Ectodermal cell (in vitro differentiated cells): ENCODE measurements at regions not wholly inside any gene's neighbourhood (a gene's known extent, or its start where the extent isn't known, plus 50 kb on each side); places are given as distances from the start of the nearest gene placed in this dataset.
"Not testable (repeated sequence)": the region's sequence is repeated elsewhere in the genome, so short reads cannot be mapped to it uniquely, and the experiment has no call there.

Source experiments
- H3K27ac ChIP-seq: 2 replicates; pipeline ENCODE4 v1.7.0; 2013; ENCODE audit warnings: mild to moderate bottlenecking, low read depth, low read length; ENCODE audit not compliant: insufficient read depth, poor library complexity, severe bottlenecking
- H3K27me3 ChIP-seq: 2 replicates; pipeline ENCODE4 v1.7.0; 2013; ENCODE audit warnings: mild to moderate bottlenecking, low read length; ENCODE audit not compliant: insufficient read depth, control insufficient read depth, poor library complexity, severe bottlenecking
- H3K36me3 ChIP-seq: one replicate; pipeline ENCODE4 v1.7.0; 2013; ENCODE audit warnings: low read length; ENCODE audit not compliant: control insufficient read depth, insufficient read depth
- H3K4me1 ChIP-seq: one replicate; pipeline ENCODE4 v1.7.0; 2013; ENCODE audit warnings: low read length; ENCODE audit not compliant: control insufficient read depth, insufficient read depth
- H3K4me3 ChIP-seq: 2 replicates; pipeline ENCODE4 v1.7.0; 2013; ENCODE audit warnings: low read depth, low read length, control low read depth; ENCODE audit not compliant: insufficient read depth
- H3K9me3 ChIP-seq: 2 replicates; pipeline ENCODE4 v1.7.0; 2013; ENCODE audit warnings: mild to moderate bottlenecking, low read length, moderate library complexity; ENCODE audit not compliant: control insufficient read depth
- WGBS, 2 experiments: methylation state at CpG; one replicate each; pipeline ENCODE4 v1.1.7; 2013; ENCODE audit warnings: missing lambda C conversion rate in 2 of 2; 5-methylcytosine and 5-hydroxymethylcytosine counted together

GRCh38 chr11:31958076-31958735 lies 132.7 kb upstream of the RCN1 start:
- Histone ChIP-seq H3K9me3 (no peaks in the 10 kb centered on the region), H3K27me3 (no peaks in the 10 kb centered on the region), H3K27ac (no peak overlapping the region), H3K4me3 (no peak overlapping the region), H3K4me1 (no peaks in the 10 kb centered on the region), H3K36me3 (no peaks in the 10 kb centered on the region)
- WGBS, 2 experiments, result 29 to 30% methylated on average over 15 of the region's 15 CpGs

DNA sequence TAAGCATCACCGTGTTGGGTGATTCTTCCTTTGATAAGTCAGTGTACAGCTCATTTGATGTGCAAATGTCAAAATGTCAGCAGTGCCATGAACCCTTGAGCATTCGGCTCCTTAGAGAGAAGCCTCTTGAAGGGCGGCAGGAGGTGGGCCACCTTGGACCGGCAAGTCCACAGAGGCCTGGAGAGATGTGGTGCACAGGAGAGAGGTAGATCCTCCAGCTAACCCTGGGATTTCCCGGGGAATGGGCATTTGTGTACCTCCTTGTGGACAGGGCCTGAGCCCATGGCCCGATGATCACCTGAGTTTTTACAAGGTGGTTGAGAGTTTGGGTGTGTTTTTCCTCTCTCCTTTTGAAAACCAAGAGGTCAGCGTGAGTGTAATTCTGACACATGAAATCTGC lies 133.2 kb upstream of the RCN1 start:
- Histone ChIP-seq H3K36me3 (no peaks in the 10 kb centered on the region), H3K27me3 (no peaks in the 10 kb centered on the region), H3K27ac (no peak overlapping the region), H3K9me3 (no peaks in the 10 kb centered on the region), H3K4me1 (no peaks in the 10 kb centered on the region), H3K4me3 (no peak overlapping the region)
- WGBS, 2 experiments, result 81 to 85% methylated on average over 7 of the region's 7 CpGs

DNA sequence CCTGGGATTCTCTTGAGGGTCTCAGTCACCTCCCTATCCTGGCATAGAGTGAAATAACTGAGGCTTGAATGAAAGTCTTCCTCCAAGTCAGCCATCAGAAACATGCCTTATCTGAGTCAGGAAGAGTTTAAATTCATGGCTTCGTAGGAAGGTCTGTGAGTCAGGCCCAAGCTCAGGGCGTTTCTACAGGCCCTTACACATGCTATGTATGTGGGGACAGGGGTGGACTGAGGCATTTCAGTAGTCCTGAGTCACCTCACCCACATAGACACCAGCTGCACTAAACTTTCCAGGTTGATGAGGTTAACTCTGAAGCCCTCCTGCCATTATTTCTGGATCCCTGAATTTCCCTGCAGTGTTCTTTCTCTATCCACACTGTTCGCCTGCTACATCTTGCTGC lies 134.6 kb upstream of the RCN1 start:
- Histone ChIP-seq H3K27ac (no peak overlapping the region), H3K36me3 (no peaks in the 10 kb centered on the region), H3K9me3 (no peaks in the 10 kb centered on the region), H3K27me3 (no peaks in the 10 kb centered on the region), H3K4me3 (no peak overlapping the region), H3K4me1 (no peaks in the 10 kb centered on the region)
- WGBS, 2 experiments, result 94% methylated on average over 3 of the region's 3 CpGs

DNA sequence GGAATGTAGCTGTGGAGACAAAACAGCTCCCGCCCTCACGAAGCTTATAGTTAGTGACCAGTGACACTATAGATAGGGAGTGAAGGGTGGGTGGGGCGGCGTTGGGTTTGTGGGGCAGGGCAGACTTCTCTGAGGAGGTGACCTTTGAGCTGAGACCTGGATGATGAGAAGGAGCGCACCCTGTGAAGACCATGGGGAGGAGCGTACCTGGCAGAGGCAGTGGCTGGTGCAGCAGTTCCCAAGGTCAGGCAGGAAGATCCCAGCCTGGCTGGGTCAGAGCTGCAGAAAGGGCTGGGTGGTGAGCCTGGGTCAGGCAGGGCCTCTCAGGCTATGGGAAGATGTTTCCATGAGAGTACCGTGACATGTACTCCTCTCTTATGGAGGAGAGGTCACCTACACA lies 135.0 kb upstream of the RCN1 start:
- Histone ChIP-seq H3K4me1 (no peaks in the 10 kb centered on the region), H3K27ac (no peak overlapping the region), H3K9me3 (no peaks in the 10 kb centered on the region), H3K4me3 (no peak overlapping the region), H3K27me3 (no peaks in the 10 kb centered on the region), H3K36me3 (no peaks in the 10 kb centered on the region)
- 94 to 96% methylated on average over 7 of the region's 7 CpGs for WGBS, 2 experiments

DNA sequence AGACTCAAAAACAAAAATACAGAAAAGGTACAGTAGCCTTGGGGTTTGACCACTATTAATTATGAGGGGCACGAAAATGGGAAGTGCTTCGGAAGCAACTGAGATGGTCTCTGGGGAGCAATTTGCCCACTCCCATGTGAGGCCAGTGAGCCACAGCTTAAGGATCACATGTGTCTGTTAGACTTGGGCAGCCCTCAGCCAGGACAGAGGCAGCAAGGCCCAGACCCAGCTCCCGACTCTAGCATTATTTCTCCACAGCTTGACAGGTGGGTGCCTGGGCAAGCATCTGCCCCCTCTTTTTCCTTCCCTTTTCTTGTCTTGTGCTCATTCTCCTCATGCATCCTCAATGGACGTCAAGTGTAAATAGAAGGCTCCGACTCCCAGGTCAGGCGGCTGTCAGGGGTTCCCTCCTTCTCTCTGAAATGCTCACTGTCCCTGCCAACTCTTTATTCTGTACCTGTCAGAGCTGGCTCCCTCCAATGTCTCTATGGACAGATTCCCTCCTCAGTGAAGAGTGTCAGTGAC lies 137.0 kb upstream of the RCN1 start:
- Histone ChIP-seq H3K4me3 (no peak overlapping the region), H3K27me3 (no peaks in the 10 kb centered on the region), H3K4me1 (no peaks in the 10 kb centered on the region), H3K36me3 (no peaks in the 10 kb centered on the region), H3K27ac (no peak overlapping the region), H3K9me3 (no peaks in the 10 kb centered on the region)
- 88 to 95% methylated on average over 6 of the region's 6 CpGs for WGBS, 2 experiments

GRCh38 chr11:31949733-31950200 lies 138.6 kb upstream of the PAX6 start:
- H3K27me3 ChIP-seq, H3K4me1 ChIP-seq, H3K27ac ChIP-seq, H3K4me3 ChIP-seq, H3K36me3 ChIP-seq, H3K9me3 ChIP-seq: not testable (repeated sequence)

DNA sequence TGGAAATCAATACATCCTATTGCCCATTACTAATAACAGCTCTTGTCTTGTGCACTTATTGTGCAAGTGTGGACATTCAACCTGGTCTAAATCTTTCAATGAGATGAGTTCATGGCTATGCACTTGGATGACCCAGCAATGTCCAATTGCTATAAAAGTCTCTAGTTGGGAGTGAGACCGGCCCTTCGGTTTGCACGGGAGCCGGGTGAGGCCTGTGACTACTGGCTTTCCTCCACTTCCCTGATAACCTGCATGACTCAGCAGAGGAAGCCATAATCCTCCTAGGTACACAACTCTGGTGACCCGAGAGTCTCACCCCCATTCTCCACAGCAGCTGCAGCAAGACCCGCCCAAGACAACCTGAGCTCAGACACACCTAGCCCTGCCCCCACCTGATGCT lies 135.9 kb upstream of the PAX6 start:
- Histone ChIP-seq H3K27me3 (no peaks in the 10 kb centered on the region), H3K36me3 (no peaks in the 10 kb centered on the region), H3K4me1 (no peaks in the 10 kb centered on the region), H3K27ac (no peak overlapping the region), H3K9me3 (no peaks in the 10 kb centered on the region), H3K4me3 (no peak overlapping the region)
- WGBS, 2 experiments, result 92 to 97% methylated on average over 6 of the region's 6 CpGs

GRCh38 chr11:31943056-31943780 lies 132.1 kb upstream of the PAX6 start:
- no peak overlapping the region for H3K4me3 ChIP-seq
- no peaks in the 10 kb centered on the region for H3K9me3 ChIP-seq
- H3K36me3 ChIP-seq, result no peaks in the 10 kb centered on the region
- WGBS, 2 experiments, result 52 to 68% methylated on average over 1 to 2 of the region's 2 CpGs
- H3K4me1 ChIP-seq, result no peaks in the 10 kb centered on the region
- H3K27me3 ChIP-seq, result no peaks in the 10 kb centered on the region
- H3K27ac ChIP-seq, result no peak overlapping the region

- no peaks in the 10 kb centered on the region for H3K36me3 ChIP-seq
- no peaks in the 10 kb centered on the region for H3K9me3 ChIP-seq
- H3K27me3 ChIP-seq, result no peaks in the 10 kb centered on the region
- no peak overlapping the region for H3K27ac ChIP-seq
- 91 to 94% methylated on average over 4 of the region's 4 CpGs for WGBS, 2 experiments
- H3K4me1 ChIP-seq, result no peaks in the 10 kb centered on the region
- no peak overlapping the region for H3K4me3 ChIP-seq
These were observed 129.4 kb upstream of the PAX6 start for GRCh38 chr11:31940371-31941037.

- Histone ChIP-seq H3K27ac (no peak overlapping the region), H3K4me1 (no peaks in the 10 kb centered on the region), H3K27me3 (no peaks in the 10 kb centered on the region), H3K9me3 (no peaks in the 10 kb centered on the region), H3K36me3 (no peaks in the 10 kb centered on the region), H3K4me3 (no peak overlapping the region)
- 90 to 94% methylated on average over 2 to 3 of the region's 3 CpGs for WGBS, 2 experiments
These were observed 127.9 kb upstream of the PAX6 start for GRCh38 chr11:31939004-31939403.
